Retinal pigment epithelial cell (primary cell): ENCODE measurements at regions not wholly inside any gene's neighbourhood (a gene's known extent, or its start where the extent isn't known, plus 50 kb on each side); places are given as distances from the start of the nearest gene placed in this dataset.

Source experiments
- DNase-seq: peaks from one replicate; pipeline ENCODE4 v3.0.0-alpha.2; 2010; ENCODE audit warnings: low read depth
- H3K4me3 ChIP-seq: 2 replicates; pipeline ENCODE4 v1.5.1; 2011; ENCODE audit warnings: mild to moderate bottlenecking, low read length, control low read depth, moderate library complexity
- CTCF ChIP-seq: conservative IDR thresholded peaks from 2 replicates; pipeline ENCODE4 v1.5.1; 2011; ENCODE audit warnings: low read depth, low read length, control low read depth, inconsistent platforms

- H3K4me3 ChIP-seq: no peak overlapping the region
- TF ChIP-seq CTCF: no peak
- no peak for DNase-seq
Measured at GRCh38 chr6:82032444-82032843, 215.1 kb downstream of the IBTK start.

- H3K4me3 ChIP-seq: no peak overlapping the region
- no peak for TF ChIP-seq CTCF
- no peak for DNase-seq
Measured at GRCh38 chr6:82030761-82031503, 216.6 kb downstream of the IBTK start.

GRCh38 chr6:82030301-82030700 is 217.2 kb downstream of the IBTK start:
- TF ChIP-seq CTCF: no peak
- no peak overlapping the region for H3K4me3 ChIP-seq
- no peak for DNase-seq

GRCh38 chr6:82025271-82025670 is 222.3 kb downstream of the IBTK start:
- H3K4me3 ChIP-seq: no peak overlapping the region
- TF ChIP-seq CTCF: no peak
- DNase-seq: peak; percentile 90

- peak; percentile 66 for DNase-seq
- TF ChIP-seq CTCF: no peak
- H3K4me3 ChIP-seq: no peak overlapping the region
Measured at GRCh38 chr6:82022614-82023129, 224.9 kb downstream of the IBTK start.

GRCh38 chr6:82017773-82018172 is 229.8 kb downstream of the IBTK start:
- H3K4me3 ChIP-seq: no peak overlapping the region
- TF ChIP-seq CTCF: no peak
- no peak for DNase-seq

GRCh38 chr6:82017288-82017687 is 230.3 kb downstream of the IBTK start:
- peak; percentile 97 for DNase-seq
- no peak overlapping the region for H3K4me3 ChIP-seq
- no peak for TF ChIP-seq CTCF
